B cell (primary cell): ENCODE measurements at regions not wholly inside any gene's neighbourhood (a gene's known extent, or its start where the extent isn't known, plus 50 kb on each side); places are given as distances from the start of the nearest gene placed in this dataset.

Source experiments
- ATAC-seq: fragments of 200-7000 bp; cut with Tn5 transposase; one replicate; pipeline ENCODE4 v1.10.0; 2021; ENCODE audit warnings: low read depth, mild to moderate bottlenecking, moderate number of reproducible peaks, moderate library complexity
- CTCF ChIA-PET: fragments of 350-600 bp; sonication (Branson Sonifier 250); formaldehyde crosslinking; loops from one replicate; lab custom pipeline; 2021; ENCODE audit warnings: antibody characterized with exemption, inconsistent platforms; lab: Charles Lee
- POLR2A ChIA-PET: fragments of 350-600 bp; sonication (Branson Sonifier 250); formaldehyde crosslinking; loops from one replicate; lab custom pipeline; 2021; ENCODE audit warnings: antibody characterized with exemption; lab: Charles Lee
- DNase-seq: peaks from one replicate; pipeline ENCODE4 v3.0.0; 2013
- H2AFZ ChIP-seq: 2 replicates; pipeline ENCODE4 v1.6.1; 2012; ENCODE audit warnings: mild to moderate bottlenecking, low read depth, low read length; ENCODE audit not compliant: insufficient read depth, poor library complexity, severe bottlenecking
- H3K27ac ChIP-seq, 2 donors: 1 replicate in 1 of 2; 2 replicates in 1 of 2; pipeline ENCODE4 v1.5.1; 2012 to 2013; ENCODE audit warnings: low read length in 2 of 2, mild to moderate bottlenecking in 2 of 2, moderate library complexity in 1 of 2
- H3K27me3 ChIP-seq, 4 experiments: fragments of 200-600 bp in 1 of 4; sonication (generic) in 1 of 4; replicated peaks in 1 of 4; 1 replicate in 2 of 4; 2 replicates in 2 of 4; pipeline versions ENCODE4 v1.6.1 to v1.7.0; 2013 to 2016; ENCODE audit warnings: low read length in 3 of 4, mild to moderate bottlenecking in 2 of 4, mixed read lengths in 1 of 4, moderate library complexity in 1 of 4; ENCODE audit not compliant: insufficient read depth in 4 of 4, control insufficient read depth in 3 of 4; ENCODE audit errors: control extremely low read depth in 1 of 4
- H3K36me3 ChIP-seq, 2 experiments: replicated peaks in 1 of 2; 1 replicate in 1 of 2; 2 replicates in 1 of 2; pipeline versions ENCODE4 v1.6.1 to v1.7.1; 2013; ENCODE audit warnings: low read length in 1 of 2; ENCODE audit not compliant: insufficient read depth in 2 of 2, control insufficient read depth in 1 of 2; ENCODE audit errors: control extremely low read depth in 1 of 2, extremely low read depth in 1 of 2
- H3K4me1 ChIP-seq, 2 donors: fragments of 200-600 bp in 1 of 2; sonication (generic) in 1 of 2; 1 replicate in 1 of 2; 2 replicates in 1 of 2; pipeline versions ENCODE4 v1.5.1 to v1.6.1; 2013 to 2017; ENCODE audit warnings: low read length in 2 of 2; ENCODE audit not compliant: control insufficient read depth in 2 of 2, insufficient read depth in 2 of 2
- H3K4me2 ChIP-seq: replicated peaks from 2 replicates; pipeline ENCODE3; 2012; ENCODE audit warnings: mild to moderate bottlenecking, low read depth, low read length; ENCODE audit not compliant: poor library complexity, severe bottlenecking
- H3K4me3 ChIP-seq, 5 experiments: fragments of 200-600 bp in 1 of 5; sonication (generic) in 1 of 5; 1 replicate in 3 of 5; 2 replicates in 2 of 5; pipeline versions ENCODE4 v1.5.1 to v1.7.0; 2011 to 2016; ENCODE audit warnings: low read length in 4 of 5, mild to moderate bottlenecking in 4 of 5, low read depth in 2 of 5, control low read depth in 1 of 5, moderate library complexity in 1 of 5; ENCODE audit not compliant: insufficient read depth in 1 of 5; ENCODE audit errors: control extremely low read depth in 1 of 5, extremely low read depth in 1 of 5
- H3K79me2 ChIP-seq: fragments of 200-600 bp; sonication (generic); one replicate; pipeline ENCODE4 v1.6.0; 2016; ENCODE audit warnings: low read length; ENCODE audit not compliant: control insufficient read depth, insufficient read depth
- H3K9ac ChIP-seq: fragments of 200-600 bp; sonication (generic); 2 replicates; pipeline ENCODE4 v1.6.1; 2017; ENCODE audit warnings: mild to moderate bottlenecking, low read length, moderate library complexity
- H3K9me3 ChIP-seq, 3 donors: one replicate each; pipeline versions ENCODE4 v1.6.1 to v1.7.1; 2013; ENCODE audit warnings: low read length in 2 of 3; ENCODE audit not compliant: control insufficient read depth in 2 of 3, insufficient read depth in 1 of 3; ENCODE audit errors: control extremely low read depth in 1 of 3
- H4K20me1 ChIP-seq: 2 replicates; pipeline ENCODE4 v1.6.0; 2012; ENCODE audit warnings: mild to moderate bottlenecking, low read length; ENCODE audit not compliant: insufficient read depth, control insufficient read depth, poor library complexity, severe bottlenecking
- H3K27ac Mint-ChIP-seq: one replicate; pipeline ENCODE4 v1.8.0; 2021; ENCODE audit warnings: mixed read lengths
- H3K27me3 Mint-ChIP-seq: one replicate; pipeline ENCODE4 v1.8.0; 2021; ENCODE audit warnings: mixed read lengths
- H3K4me1 Mint-ChIP-seq: one replicate; pipeline ENCODE4 v1.8.0; 2021; ENCODE audit warnings: mixed read lengths
- H3K4me3 Mint-ChIP-seq: one replicate; pipeline ENCODE4 v1.8.0; 2021; ENCODE audit warnings: mixed read lengths
- H3K9me3 Mint-ChIP-seq: one replicate; pipeline ENCODE4 v1.8.0; 2022; ENCODE audit warnings: mixed read lengths; ENCODE audit not compliant: insufficient read depth
- EZH2 ChIP-seq: IDR thresholded peaks from 2 replicates; pipeline ENCODE4 v1.6.1; 2012; ENCODE audit warnings: borderline replicate concordance, low read depth, mild to moderate bottlenecking, moderate library complexity, low read length; ENCODE audit not compliant: insufficient read depth, poor library complexity, severe bottlenecking
- WGBS: methylation state at CpG from one replicate; pipeline ENCODE4 v1.1.5; 2013; ENCODE audit warnings: missing lambda C conversion rate; ENCODE audit not compliant: insufficient coverage; 5-methylcytosine and 5-hydroxymethylcytosine counted together
- intact Hi-C: fragments of 100-400 bp; cut with micrococcal nuclease; formaldehyde crosslinking; loops from one replicate; pipeline ENCODE4 v1.10.0; 2022
- TF ChIP-seq, protein P1 (sequence below): fragments of 200-600 bp; IDR thresholded peaks from one replicate; pipeline ENCODE4 v1.8.0; 2022; ENCODE audit warnings: antibody characterized with exemption, mild to moderate bottlenecking

- CTCF ChIA-PET, result no interaction called here
Observed at GRCh38 chr1:94304553-94304952, 67.2 kb upstream of the ARHGAP29 start.

GRCh38 chr1:94303005-94303404, 65.6 kb upstream of the ARHGAP29 start:
- H3K27ac ChIP-seq, result no peak overlapping the region
- H3K27me3 ChIP-seq, result peaks cover 0 to 9% (median 0%) of the 10 kb centered on the region in 4 experiments
- Mint-ChIP-seq H3K27me3 (peaks cover 22% of the 10 kb centered on the region), H3K4me3 (no peak overlapping the region), H3K27ac (no peak overlapping the region), H3K9me3 (no peaks in the 10 kb centered on the region), H3K4me1 (no peaks in the 10 kb centered on the region)
- TF ChIP-seq, protein P1, sequence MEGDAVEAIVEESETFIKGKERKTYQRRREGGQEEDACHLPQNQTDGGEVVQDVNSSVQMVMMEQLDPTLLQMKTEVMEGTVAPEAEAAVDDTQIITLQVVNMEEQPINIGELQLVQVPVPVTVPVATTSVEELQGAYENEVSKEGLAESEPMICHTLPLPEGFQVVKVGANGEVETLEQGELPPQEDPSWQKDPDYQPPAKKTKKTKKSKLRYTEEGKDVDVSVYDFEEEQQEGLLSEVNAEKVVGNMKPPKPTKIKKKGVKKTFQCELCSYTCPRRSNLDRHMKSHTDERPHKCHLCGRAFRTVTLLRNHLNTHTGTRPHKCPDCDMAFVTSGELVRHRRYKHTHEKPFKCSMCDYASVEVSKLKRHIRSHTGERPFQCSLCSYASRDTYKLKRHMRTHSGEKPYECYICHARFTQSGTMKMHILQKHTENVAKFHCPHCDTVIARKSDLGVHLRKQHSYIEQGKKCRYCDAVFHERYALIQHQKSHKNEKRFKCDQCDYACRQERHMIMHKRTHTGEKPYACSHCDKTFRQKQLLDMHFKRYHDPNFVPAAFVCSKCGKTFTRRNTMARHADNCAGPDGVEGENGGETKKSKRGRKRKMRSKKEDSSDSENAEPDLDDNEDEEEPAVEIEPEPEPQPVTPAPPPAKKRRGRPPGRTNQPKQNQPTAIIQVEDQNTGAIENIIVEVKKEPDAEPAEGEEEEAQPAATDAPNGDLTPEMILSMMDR, result no peak
- no peak for TF ChIP-seq EZH2
- H3K79me2 ChIP-seq, result no peaks in the 10 kb centered on the region
- ChIA-PET POLR2A (no interaction called here), CTCF (no interaction called here)
- H3K9me3 ChIP-seq, result peaks cover 0 to 3% (median 0%) of the 10 kb centered on the region in 3 donors
- H3K9ac ChIP-seq, result no peak overlapping the region
- no peak overlapping the region for H2AFZ ChIP-seq
- no peaks in the 10 kb centered on the region for H3K36me3 ChIP-seq
- DNase-seq (no peak), ATAC-seq (no peak)
- no CpG with 5 or more reads among the region's 1 CpG for WGBS
- H4K20me1 ChIP-seq, result no peaks in the 10 kb centered on the region
- H3K4me3 ChIP-seq, result no peak overlapping the region
- H3K4me2 ChIP-seq, result no peak overlapping the region
- H3K4me1 ChIP-seq, result no peaks in the 10 kb centered on the region
- intact Hi-C loops, result no loop called here

More at GRCh38 chr1:94304553-94304952, 67.2 kb upstream of the ARHGAP29 start:
- DNase-seq (no peak), ATAC-seq (no peak)
- Histone ChIP-seq H3K4me1 (no peaks in the 10 kb centered on the region), H4K20me1 (no peaks in the 10 kb centered on the region), H2AFZ (no peak overlapping the region), H3K36me3 (no peaks in the 10 kb centered on the region), H3K27ac (no peak overlapping the region), H3K9ac (no peak overlapping the region), H3K79me2 (no peaks in the 10 kb centered on the region), H3K4me2 (no peak overlapping the region), H3K9me3 (peaks cover 0 to 3% (median 0%) of the 10 kb centered on the region in 3 donors), H3K27me3 (peaks cover 0 to 9% (median 0%) of the 10 kb centered on the region in 4 experiments), H3K4me3 (no peak overlapping the region)
- H3K27ac Mint-ChIP-seq, result no peak overlapping the region
- no peak overlapping the region for H3K4me3 Mint-ChIP-seq
- TF ChIP-seq, protein P1, result no peak
- H3K9me3 Mint-ChIP-seq, result no peaks in the 10 kb centered on the region
- no CpG with 5 or more reads among the region's 1 CpG for WGBS
- H3K4me1 Mint-ChIP-seq, result no peaks in the 10 kb centered on the region
- peaks cover 26% of the 10 kb centered on the region for H3K27me3 Mint-ChIP-seq
- intact Hi-C loops, result no loop called here
- POLR2A ChIA-PET, result no interaction called here
